ENCODE measurements at regions not wholly inside any gene's neighbourhood (a gene's known extent, or its start where the extent isn't known, plus 50 kb on each side); places are given as distances from the start of the nearest gene placed in this dataset.
"Not testable (repeated sequence)": the region's sequence is repeated elsewhere in the genome, so short reads cannot be mapped to it uniquely, and the experiment has no call there.

GRCh38 chr1:25171013-25171412, 61.3 kb downstream of the SYF2 start:
- H3K27me3 Mint-ChIP-seq (ENCODE audit: low read depth); H3K4me1 Mint-ChIP-seq (ENCODE audit: low read depth); H3K36me3 Mint-ChIP-seq (ENCODE audit: low read depth); H3K4me3 Mint-ChIP-seq; H3K27ac Mint-ChIP-seq; H3K9me3 Mint-ChIP-seq: not testable (repeated sequence)

- Mint-ChIP-seq H3K27ac (no peak overlapping the region), H3K4me1 (ENCODE audit: low read depth) (no peaks in the 10 kb centered on the region), H3K36me3 (ENCODE audit: low read depth) (no peaks in the 10 kb centered on the region), H3K4me3 (no peak overlapping the region), H3K9me3 (no peaks in the 10 kb centered on the region), H3K27me3 (ENCODE audit: low read depth) (no peaks in the 10 kb centered on the region)
These were observed 61.9 kb downstream of the SYF2 start for GRCh38 chr1:25170439-25170838.

DNA sequence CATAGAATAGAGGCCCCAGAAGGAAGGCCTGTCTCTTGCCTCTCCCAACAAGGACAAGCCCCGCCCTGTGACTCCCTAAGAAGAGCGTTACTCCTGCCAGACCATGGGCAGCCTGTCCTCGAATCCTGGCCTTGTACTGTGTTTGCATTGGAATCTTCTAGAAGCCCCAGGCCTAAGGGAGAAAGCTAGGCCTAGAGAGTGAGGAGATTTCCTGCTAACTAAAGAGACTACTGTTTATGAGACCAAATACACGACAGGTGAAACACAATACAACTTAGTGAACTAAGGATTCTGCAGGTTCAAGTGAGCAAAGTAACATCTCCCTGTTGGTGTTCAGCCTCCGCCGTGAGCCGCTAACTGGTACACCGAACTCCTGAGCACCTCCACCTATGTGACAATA, 62.7 kb downstream of the SYF2 start:
- H3K4me3 Mint-ChIP-seq = no peak overlapping the region
- H3K36me3 Mint-ChIP-seq (ENCODE audit: low read depth) = no peaks in the 10 kb centered on the region
- no peak overlapping the region for H3K27ac Mint-ChIP-seq
- H3K4me1 Mint-ChIP-seq (ENCODE audit: low read depth) = no peaks in the 10 kb centered on the region
- H3K27me3 Mint-ChIP-seq (ENCODE audit: low read depth) = peaks cover 4% of the 10 kb centered on the region
- H3K9me3 Mint-ChIP-seq = no peaks in the 10 kb centered on the region

GRCh38 chr1:25169168-25169567, 63.1 kb downstream of the SYF2 start:
- Mint-ChIP-seq H3K27ac (no peak overlapping the region), H3K4me3 (no peak overlapping the region), H3K27me3 (ENCODE audit: low read depth) (peaks cover 7% of the 10 kb centered on the region), H3K36me3 (ENCODE audit: low read depth) (no peaks in the 10 kb centered on the region), H3K9me3 (no peaks in the 10 kb centered on the region), H3K4me1 (ENCODE audit: low read depth) (no peaks in the 10 kb centered on the region)

- Mint-ChIP-seq H3K27me3 (ENCODE audit: low read depth) (peaks cover 9% of the 10 kb centered on the region), H3K4me1 (ENCODE audit: low read depth) (no peaks in the 10 kb centered on the region), H3K4me3 (no peak overlapping the region), H3K36me3 (ENCODE audit: low read depth) (no peaks in the 10 kb centered on the region), H3K27ac (no peak overlapping the region), H3K9me3 (no peaks in the 10 kb centered on the region)
These were observed 63.9 kb downstream of the SYF2 start for GRCh38 chr1:25168193-25169071.

DNA sequence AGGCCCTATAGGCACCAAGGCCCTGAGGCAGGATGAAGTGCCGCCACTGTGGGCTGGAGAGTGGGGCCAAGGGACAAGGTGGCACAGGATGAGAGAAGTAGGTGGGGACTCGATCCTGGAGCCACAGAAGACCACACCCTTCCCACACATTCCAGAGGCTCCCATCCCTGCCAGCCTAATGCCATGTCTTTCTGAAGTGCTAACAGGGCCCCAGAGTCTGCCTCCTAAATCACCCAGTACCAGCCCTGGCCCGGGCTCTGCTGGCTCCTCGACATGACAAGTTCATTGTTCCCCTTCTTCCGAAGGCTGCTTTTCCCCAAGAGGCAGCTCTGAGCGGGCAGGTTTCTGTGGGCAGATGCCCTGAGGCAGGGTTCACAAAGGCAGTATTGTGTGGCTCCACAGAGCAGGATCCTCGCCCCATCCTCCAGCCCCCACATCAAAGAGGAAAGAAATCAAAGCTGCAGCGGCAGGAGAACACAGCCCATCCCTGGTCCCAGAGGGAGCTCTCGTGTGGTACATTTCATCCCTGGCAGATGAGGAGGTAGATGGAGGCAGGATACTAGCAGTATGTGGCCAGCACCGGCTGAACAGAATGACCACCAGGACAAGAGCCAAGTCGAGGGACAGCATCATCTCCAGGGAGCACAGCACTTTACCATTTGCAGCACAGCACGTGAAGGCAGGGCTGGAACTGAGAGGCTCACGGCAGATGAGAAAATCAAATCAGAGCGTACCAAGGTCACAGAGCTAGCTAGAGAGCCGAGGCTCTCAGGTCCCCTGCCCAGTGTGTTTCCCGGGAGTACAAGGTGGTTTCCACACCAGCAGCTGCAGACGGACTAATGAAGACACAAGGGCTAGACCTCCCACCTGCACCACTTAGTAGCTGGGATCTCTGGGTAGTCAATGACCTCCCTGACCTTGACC, 64.8 kb downstream of the SYF2 start:
- Mint-ChIP-seq H3K27ac (no peak overlapping the region), H3K9me3 (no peaks in the 10 kb centered on the region), H3K4me1 (ENCODE audit: low read depth) (no peaks in the 10 kb centered on the region), H3K27me3 (ENCODE audit: low read depth) (peaks cover 16% of the 10 kb centered on the region), H3K36me3 (ENCODE audit: low read depth) (no peaks in the 10 kb centered on the region), H3K4me3 (no peak overlapping the region)

DNA sequence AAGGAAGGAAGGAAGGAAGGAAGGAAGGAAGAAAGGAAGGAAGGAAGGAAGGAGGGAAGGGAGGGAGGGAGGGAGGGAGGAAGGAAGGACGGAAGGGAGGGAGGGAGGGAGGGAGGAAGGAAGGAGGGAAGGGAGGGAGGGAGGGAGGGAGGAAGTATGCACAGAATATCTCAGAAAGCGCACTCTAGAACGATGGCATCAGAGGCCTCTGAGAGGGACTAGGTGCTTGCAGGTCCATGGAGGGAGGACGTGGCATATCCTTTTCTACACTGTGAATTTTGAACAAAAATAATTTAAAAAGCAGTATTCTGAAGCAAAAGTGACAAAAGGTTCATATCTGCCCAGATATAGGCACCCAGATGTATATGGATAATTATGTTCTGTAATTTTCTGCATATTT, 65.5 kb downstream of the SYF2 start:
- no peaks in the 10 kb centered on the region for H3K9me3 Mint-ChIP-seq
- H3K4me1 Mint-ChIP-seq (ENCODE audit: low read depth) = no peaks in the 10 kb centered on the region
- H3K27me3 Mint-ChIP-seq (ENCODE audit: low read depth) = peaks cover 22% of the 10 kb centered on the region
- no peak overlapping the region for H3K27ac Mint-ChIP-seq
- no peaks in the 10 kb centered on the region for H3K36me3 Mint-ChIP-seq (ENCODE audit: low read depth)
- H3K4me3 Mint-ChIP-seq = no peak overlapping the region

DNA sequence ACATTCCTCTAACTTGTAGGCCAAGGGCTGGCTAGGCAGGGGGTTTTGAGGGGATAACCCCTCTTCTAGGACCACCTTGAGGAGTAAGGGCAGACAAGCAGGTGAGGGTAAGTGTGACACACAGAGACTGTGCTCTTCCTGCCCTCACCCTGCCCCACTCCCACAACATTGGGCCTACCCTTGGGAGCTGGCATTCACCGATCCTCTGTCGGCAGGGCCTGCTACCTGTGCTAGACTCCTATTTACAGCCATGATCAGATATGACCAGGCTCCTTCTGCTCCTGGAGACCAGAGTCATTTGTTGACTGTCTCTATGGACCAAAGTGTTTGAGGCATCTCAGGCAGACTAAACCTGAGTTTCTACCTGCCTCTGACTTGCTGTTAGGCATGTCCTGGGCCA, 68.3 kb downstream of the SYF2 start:
- H3K27me3 Mint-ChIP-seq (ENCODE audit: low read depth) = peaks cover 46% of the 10 kb centered on the region
- no peak overlapping the region for H3K27ac Mint-ChIP-seq
- no peaks in the 10 kb centered on the region for H3K9me3 Mint-ChIP-seq

GRCh38 chr1:25161981-25162380, 70.3 kb downstream of the SYF2 start:
- no peak overlapping the region for H3K27ac Mint-ChIP-seq
- no peak overlapping the region for H3K4me3 Mint-ChIP-seq
- H3K4me1 Mint-ChIP-seq (ENCODE audit: low read depth) = no peaks in the 10 kb centered on the region
- no peaks in the 10 kb centered on the region for H3K9me3 Mint-ChIP-seq
- peaks cover 54% of the 10 kb centered on the region for H3K27me3 Mint-ChIP-seq (ENCODE audit: low read depth)
- H3K36me3 Mint-ChIP-seq (ENCODE audit: low read depth) = no peaks in the 10 kb centered on the region

More for the DNA sequence above, 68.3 kb downstream of the SYF2 start:
- H3K4me3 Mint-ChIP-seq = no peak overlapping the region
- no peaks in the 10 kb centered on the region for H3K4me1 Mint-ChIP-seq (ENCODE audit: low read depth)
- no peaks in the 10 kb centered on the region for H3K36me3 Mint-ChIP-seq (ENCODE audit: low read depth)

DNA sequence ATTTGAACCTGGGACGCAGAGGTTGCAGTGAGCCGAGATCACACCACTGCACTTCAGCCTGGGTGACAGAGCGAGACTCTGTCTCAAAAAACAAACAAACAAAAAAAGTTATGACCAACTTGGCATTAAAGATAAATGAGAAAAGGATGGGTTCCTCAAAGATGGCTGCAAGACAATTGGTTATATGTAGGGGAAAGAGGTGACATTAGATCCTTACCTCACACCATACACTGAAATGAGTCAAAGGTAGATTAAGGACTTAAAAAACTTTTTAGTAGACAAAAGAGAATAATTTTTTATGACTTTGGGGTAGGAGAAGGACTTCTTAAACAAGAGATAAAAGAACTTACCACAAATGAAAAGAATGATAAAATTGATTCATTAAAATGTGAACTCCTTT, 74.5 kb downstream of the SYF2 start:
- Mint-ChIP-seq H3K27me3 (ENCODE audit: low read depth) (peaks cover 57% of the 10 kb centered on the region), H3K36me3 (ENCODE audit: low read depth) (no peaks in the 10 kb centered on the region), H3K4me1 (ENCODE audit: low read depth) (no peaks in the 10 kb centered on the region), H3K4me3 (no peak overlapping the region), H3K27ac (no peak overlapping the region), H3K9me3 (no peaks in the 10 kb centered on the region)

DNA sequence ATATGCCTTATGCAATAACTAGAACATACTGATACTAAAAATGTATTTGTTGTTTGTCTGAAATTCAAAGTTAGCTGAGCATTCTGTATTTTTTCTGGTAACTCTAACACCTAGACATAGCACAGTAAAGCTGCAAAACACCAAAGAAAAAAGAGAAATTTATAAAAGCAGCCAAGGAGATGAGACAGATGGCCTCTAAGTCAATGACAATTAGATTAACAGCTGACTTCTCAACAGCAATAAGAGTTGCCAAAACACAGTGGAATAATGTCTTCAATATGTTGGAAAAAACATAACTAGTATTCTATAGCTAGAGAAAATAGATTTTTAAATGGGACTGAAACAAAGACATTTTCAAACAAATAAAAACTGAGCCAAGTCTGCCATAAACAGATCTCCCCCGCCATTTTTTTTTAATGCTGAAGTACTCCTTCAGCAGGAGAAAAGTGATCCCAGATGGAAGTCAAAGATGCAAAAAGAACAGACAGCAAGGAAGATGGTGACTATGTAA, 81.3 kb downstream of the SYF2 start:
- Mint-ChIP-seq H3K4me3 (no peak overlapping the region), H3K9me3 (no peaks in the 10 kb centered on the region), H3K4me1 (ENCODE audit: low read depth) (peaks cover 5% of the 10 kb centered on the region), H3K27ac (no peak overlapping the region), H3K36me3 (ENCODE audit: low read depth) (no peaks in the 10 kb centered on the region), H3K27me3 (ENCODE audit: low read depth) (peaks cover 60% of the 10 kb centered on the region)

- Mint-ChIP-seq H3K9me3 (no peaks in the 10 kb centered on the region), H3K36me3 (ENCODE audit: low read depth) (no peaks in the 10 kb centered on the region), H3K27me3 (ENCODE audit: low read depth) (peaks cover 48% of the 10 kb centered on the region), H3K4me1 (ENCODE audit: low read depth) (peaks cover 5% of the 10 kb centered on the region), H3K4me3 (no peak overlapping the region), H3K27ac (no peak overlapping the region)
These were observed 83.5 kb downstream of the SYF2 start for GRCh38 chr1:25148673-25149300.

GRCh38 chr1:25146451-25146855, 85.8 kb downstream of the SYF2 start:
- peaks cover 5% of the 10 kb centered on the region for H3K4me1 Mint-ChIP-seq (ENCODE audit: low read depth)
- H3K9me3 Mint-ChIP-seq = no peaks in the 10 kb centered on the region
- H3K27me3 Mint-ChIP-seq (ENCODE audit: low read depth) = peaks cover 44% of the 10 kb centered on the region
- H3K27ac Mint-ChIP-seq = no peak overlapping the region
- H3K36me3 Mint-ChIP-seq (ENCODE audit: low read depth) = no peaks in the 10 kb centered on the region
- H3K4me3 Mint-ChIP-seq = no peak overlapping the region

- Mint-ChIP-seq H3K4me3 (no peak overlapping the region), H3K36me3 (ENCODE audit: low read depth) (no peaks in the 10 kb centered on the region), H3K27me3 (ENCODE audit: low read depth) (peaks cover 39% of the 10 kb centered on the region), H3K9me3 (no peaks in the 10 kb centered on the region), H3K4me1 (ENCODE audit: low read depth) (peaks cover 5% of the 10 kb centered on the region), H3K27ac (no peak overlapping the region)
These were observed 86.4 kb downstream of the SYF2 start for GRCh38 chr1:25145775-25146393.

All from T-helper 1 cell treated with Interleukin-12 subunit alpha and Interleukin-12 subunit beta and Interleukin-4 antibody, amounts not matched to agents 30 μg/mL and 1 μg/mL, for 36 hours (primary cell).